Urothelium cell line (cell line): ENCODE measurements at regions not wholly inside any gene's neighbourhood (a gene's known extent, or its start where the extent isn't known, plus 50 kb on each side); places are given as distances from the start of the nearest gene placed in this dataset.

Experiments used
- DNase-seq: peaks from one replicate; pipeline ENCODE4 v3.0.0; 2011; ENCODE audit warnings: low spot score, mixed read lengths
- FAIRE-seq: peaks from 2 replicates; lab custom pipeline; 2011; peaks lifted over from hg19 to GRCh38; lab: Jason Lieb, UNC

DNA sequence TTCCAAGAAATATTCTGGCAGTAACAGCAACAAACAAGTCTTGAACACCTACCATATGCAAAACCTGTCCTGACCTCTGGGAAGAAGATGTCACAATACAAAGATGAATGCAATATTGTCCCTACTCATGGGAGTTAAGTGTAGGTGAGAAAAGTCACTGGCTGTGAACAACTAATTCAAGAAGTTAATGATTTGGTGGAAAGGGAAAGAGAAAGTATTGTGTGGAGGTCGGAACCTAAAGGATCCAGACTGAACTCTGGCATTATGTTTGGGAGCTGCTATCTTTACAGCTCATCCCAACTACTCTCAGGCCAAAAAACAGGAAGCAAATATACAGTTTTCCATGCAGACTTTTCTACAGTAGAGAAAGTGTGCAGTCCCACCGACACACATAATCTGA, 285.3 kb upstream of the PRDM1 start:
- no peak for DNase-seq
- no peak for FAIRE-seq

DNA sequence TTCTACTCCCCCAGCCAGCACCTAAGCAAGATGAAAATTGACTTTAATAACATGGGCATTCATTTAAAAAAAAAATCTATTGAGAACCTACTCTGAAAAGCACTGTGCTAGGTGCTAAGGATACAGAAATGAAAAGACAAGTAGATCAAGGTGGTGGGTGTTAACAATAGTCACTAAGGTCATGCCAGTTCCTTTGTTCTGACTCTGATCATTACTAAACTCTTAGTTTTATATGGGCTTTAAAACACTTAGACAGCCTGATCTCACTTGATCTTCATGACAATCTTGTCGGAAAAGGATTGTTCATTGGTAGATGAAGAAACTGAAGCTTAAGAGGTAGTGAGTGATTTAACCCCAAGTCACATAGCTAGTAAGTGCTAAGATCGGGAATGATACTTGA, 285.7 kb upstream of the PRDM1 start:
- DNase-seq (no peak), FAIRE-seq (no peak)

- DNase-seq (no peak), FAIRE-seq (no peak)
Observed at GRCh38 chr6:105799056-105799455, 287.1 kb upstream of the PRDM1 start.

DNA sequence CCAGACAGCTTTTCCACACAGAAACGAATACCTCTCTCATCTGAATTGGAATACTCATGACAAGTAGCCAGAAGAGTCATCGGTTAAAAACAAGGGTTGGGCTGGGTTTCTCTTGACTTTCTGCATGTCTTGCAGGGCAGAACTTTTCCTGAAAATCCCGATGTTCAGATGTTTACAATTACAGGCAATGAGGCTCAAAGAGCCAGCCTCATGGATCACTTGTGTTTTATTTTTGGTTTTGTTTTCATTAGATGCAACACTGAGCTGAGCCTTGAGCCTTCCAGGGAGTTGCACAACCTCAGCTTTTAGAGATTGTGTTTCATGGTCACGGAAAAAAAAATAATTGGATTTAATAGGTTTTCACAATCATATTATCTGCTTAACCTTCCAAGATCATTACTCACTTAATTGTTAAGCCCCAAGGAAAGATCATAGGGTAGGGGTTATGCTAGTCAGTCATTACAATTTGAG, 288.1 kb upstream of the PRDM1 start:
- no peak for DNase-seq
- no peak for FAIRE-seq

GRCh38 chr6:105797286-105797979, 288.7 kb upstream of the PRDM1 start:
- FAIRE-seq, result no peak

DNA sequence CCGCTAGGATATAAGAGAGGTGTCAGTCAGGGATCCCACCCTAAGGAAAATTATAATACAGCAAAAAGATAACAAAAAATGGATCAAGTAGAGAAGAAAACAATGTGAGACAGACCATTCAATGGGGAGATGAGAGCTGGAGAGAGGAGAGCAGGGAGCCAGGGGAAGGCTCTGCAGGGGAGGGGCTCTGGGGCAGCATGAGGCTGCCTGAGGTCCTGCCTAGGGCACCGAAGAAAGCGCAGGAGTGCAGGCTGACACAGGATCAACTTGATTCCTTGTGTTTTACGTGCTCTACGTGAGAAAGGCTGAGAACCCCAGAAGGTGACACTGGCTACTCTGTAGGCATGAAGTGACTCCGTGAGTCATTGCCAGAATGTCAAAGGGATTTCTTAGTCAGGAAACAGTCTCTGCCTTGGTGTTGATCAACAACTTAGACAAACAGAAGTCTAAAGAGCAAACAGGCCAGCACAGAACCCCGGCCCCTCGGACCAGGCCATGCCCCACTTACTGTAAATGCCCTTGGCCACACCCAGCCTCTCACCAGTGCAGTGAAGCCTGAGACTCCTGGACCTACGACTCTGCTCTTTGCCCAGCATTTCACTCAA, 290.1 kb upstream of the PRDM1 start:
- DNase-seq (no peak), FAIRE-seq (no peak)

More at GRCh38 chr6:105797286-105797979, 288.7 kb upstream of the PRDM1 start:
- no peak for DNase-seq

DNA sequence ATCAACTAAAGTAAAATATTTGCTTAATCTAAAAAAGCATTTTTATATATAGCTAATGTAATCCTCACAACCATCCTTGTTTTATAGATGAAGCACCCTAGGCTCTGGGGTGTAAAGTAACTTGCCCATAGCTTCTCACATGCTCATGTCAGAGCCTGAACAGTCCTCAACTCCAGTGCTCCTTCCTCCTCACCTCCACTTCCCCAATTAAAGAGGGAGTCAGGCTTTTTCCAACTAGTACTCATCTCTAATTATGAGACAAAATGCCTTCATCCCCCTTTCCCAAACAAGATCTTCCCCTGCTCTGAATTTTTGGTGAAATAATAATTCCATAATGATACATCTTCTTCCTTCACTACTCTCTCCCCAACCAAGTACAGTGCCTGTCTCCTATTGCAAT, 290.8 kb upstream of the PRDM1 start:
- no peak for FAIRE-seq
- DNase-seq, result no peak

- FAIRE-seq, result no peak
- no peak for DNase-seq
Observed at GRCh38 chr6:105794870-105795269, 291.3 kb upstream of the PRDM1 start.

DNA sequence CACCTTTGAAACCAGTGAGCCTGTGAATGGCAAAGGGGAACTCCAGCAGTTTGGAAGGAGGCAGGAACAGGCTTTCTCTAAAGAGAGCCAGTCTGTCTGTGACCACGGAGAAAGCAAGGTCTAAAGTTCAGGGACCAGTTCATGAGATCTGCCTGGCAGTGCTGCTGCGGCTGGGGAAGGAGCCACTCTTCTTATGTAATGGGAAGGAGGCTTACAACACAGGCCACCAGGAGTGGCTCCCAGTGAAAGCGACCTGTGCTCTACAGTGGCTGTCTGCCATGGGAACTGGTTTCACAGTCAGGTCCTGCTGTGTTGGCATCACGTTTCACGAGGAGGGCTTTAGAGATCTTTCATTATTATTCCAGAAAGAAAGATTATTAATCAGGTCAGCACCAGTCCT, 291.9 kb upstream of the PRDM1 start:
- DNase-seq, result no peak
- FAIRE-seq, result no peak

DNA sequence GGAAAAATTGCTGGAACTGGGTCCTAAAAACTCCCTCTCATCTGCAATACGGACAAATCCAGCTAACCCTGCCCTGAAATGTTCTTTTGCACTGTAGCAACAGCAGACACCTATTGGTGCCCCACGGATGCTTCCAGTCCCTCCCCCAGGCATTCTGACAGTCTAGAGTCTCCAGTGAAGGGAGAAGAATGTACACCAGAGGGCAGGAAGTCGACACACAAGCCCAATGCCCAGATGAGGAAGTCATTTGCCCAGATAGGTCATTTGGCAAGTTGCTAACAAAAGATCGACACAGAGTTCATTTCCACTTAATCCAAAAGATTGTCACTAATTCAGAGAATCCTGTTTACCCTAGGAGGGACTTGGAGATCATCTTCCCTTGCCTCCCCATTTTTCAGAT, 293.0 kb upstream of the PRDM1 start:
- FAIRE-seq (no peak), DNase-seq (no peak)

DNA sequence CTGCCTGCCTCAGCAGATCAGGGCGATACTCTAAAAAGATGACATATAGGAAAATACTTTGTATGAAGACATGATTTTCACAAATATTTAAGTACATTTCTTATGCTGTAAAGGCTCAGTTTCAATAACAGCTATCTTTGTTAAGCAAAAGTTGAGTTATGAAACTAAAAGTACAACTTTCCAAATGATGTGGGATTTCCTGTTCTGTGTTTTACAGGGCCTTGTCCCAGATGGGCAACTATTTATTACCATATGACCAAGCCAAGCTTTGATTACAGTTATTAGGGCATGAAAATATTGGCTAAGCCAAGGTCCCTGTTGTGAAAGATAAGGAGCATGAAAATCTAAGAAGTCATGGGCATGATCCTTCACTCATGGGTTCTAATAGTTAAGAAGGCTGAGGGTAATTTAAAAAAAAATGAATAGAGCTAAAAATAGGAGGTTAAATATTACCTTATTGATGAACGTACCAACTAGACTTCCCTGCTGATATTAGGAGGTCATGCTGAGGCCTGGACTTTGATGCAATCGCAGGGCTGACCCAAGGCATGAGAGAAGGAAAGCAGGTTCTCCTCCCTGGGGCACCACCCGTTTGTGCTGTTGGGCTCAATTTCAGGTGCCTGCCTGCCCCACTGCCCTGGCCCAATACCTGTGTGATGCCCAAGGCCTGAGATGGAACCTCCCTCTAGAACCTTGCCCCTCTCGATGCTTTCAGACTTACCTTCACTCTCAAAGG, 294.4 kb upstream of the PRDM1 start:
- FAIRE-seq, result no peak
- DNase-seq, result no peak

- FAIRE-seq, result no peak
Observed at GRCh38 chr6:105791179-105791578, 295.0 kb upstream of the PRDM1 start.

DNA sequence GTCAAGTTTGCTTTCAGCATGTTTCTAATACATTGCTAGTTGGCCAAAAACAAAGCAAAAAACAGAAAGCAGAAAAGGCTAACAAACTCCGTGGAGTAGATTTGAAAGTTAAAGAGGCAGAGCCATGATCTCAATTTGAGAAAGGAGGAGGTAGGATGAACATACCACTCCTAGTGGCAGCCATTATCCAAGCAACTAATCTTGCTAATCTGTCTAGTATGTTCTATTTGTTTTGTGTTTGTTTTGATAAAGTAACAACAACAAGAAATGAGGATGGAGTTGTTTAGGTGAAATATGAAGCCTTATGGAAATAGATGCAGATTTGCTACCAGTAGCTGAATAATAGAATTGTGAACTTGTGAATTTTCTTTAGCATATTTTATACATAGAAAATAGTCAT, 295.5 kb upstream of the PRDM1 start:
- no peak for DNase-seq
- FAIRE-seq, result no peak

More at GRCh38 chr6:105791179-105791578, 295.0 kb upstream of the PRDM1 start:
- DNase-seq, result no peak

GRCh38 chr6:105789935-105790334, 296.2 kb upstream of the PRDM1 start:
- DNase-seq, result no peak
- FAIRE-seq, result no peak

DNA sequence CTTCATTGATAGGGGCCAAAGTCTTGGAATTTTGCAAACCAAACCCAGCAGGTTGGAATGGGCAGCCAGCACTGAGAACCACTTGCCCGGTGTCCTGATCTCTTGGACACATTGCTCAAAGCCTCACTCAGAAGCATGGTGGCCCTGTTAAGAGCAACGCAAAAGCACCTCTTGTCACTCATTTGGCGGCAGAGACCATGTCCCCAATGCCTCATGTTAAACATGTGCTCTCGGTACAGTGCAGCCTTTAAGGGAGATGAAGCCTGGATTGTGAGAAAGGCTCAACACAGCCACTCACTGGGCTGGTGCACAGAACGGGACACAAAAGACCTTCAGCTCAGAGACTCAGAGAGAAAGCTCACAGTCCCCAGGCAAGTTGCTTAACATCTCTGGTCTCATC, 298.4 kb upstream of the PRDM1 start:
- no peak for FAIRE-seq
- DNase-seq, result no peak

DNA sequence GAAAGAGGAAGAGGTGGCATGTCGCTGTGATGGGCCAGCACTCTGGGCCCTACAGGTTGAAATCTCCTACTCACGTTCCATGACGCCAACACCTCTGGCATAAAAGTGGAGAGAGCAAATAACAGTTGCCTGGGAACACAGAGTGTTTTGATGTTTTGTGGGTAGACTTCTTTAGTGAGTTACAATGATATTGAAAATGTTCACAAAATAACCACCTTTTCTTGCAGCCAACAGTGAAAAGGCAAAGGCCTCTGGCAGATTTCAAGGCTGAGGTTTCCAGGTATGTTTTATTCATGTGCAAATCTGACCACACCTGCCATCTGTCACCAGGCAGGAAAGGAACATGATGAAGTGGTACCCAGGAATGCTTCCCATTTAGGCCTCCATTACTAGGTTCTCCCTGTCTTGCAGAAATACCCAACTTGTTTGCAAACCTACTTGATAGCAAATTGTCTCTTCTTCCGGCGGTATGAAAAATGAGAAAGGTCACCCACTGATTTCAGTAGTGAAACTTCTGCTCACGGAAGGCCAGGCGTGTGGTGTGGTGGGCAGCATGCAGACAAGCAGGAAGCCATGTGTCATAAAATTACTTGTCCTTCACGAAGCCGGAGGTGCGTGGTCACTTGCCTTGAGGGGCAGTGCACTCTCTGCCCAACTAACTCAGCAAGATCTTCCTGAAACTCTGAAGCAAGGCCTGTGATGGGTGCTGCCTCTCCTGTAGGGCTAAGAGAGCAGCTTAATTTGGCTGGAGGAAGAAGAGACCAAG, 299.1 kb upstream of the PRDM1 start:
- FAIRE-seq, result no peak

DNA sequence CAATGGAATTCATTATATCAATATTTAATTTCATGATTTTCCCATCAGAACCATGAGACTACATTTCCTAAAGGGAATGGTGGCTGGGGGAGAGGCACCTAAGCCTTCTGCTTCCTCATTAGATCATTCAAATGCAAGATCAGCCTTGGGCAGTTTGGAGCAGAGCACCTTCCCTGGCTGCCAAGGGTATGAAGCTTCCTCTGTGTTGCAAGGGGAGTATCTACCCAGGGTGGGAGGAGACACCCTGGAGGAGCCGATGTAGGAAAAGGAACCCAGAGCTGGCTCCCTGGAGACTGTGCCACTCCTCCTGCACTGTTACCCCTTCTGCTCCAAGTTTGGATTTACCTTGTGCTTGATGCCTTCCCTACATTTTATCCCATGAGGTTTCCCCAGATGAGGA, 299.7 kb upstream of the PRDM1 start:
- DNase-seq (no peak), FAIRE-seq (no peak)

More for the DNA sequence above, 299.1 kb upstream of the PRDM1 start:
- DNase-seq, result no peak

DNA sequence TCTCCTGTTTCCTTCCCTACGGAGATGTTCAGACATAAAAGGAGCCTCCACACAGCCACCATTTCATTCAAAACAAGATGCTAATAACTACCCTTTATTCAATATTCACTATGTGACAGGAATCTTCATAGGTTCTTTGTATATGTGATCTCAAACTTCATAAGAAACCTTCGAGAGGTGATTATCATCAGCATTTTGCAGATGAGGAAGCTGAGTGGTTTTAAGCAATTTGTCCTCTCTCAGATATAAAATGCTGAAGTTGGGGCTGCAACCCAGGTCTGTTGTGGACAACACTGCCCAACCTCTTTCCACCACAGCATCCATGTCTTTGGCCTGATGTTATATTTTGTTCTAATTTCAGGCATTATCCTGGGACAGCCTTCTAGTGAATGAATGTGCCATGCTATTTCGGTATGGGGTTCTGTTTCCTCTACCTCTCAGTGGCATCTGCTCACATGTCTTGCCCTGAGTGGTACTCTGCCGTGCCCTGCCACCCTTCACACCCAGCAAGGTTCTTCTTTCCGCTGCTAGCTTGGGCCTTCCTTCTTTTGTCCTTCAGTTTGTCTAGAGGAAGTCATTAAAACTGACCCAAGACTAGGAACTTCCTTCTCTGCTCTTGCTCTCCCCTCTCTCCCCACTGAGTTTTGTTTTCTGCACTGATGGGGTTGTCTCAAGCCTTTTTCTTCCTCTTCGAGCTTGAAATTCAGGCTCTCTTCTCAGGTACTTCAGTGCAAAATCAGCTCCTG, 300.9 kb upstream of the PRDM1 start:
- no peak for FAIRE-seq
- no peak for DNase-seq

GRCh38 chr6:105784179-105784578, 302.0 kb upstream of the PRDM1 start:
- DNase-seq (no peak), FAIRE-seq (no peak)

DNA sequence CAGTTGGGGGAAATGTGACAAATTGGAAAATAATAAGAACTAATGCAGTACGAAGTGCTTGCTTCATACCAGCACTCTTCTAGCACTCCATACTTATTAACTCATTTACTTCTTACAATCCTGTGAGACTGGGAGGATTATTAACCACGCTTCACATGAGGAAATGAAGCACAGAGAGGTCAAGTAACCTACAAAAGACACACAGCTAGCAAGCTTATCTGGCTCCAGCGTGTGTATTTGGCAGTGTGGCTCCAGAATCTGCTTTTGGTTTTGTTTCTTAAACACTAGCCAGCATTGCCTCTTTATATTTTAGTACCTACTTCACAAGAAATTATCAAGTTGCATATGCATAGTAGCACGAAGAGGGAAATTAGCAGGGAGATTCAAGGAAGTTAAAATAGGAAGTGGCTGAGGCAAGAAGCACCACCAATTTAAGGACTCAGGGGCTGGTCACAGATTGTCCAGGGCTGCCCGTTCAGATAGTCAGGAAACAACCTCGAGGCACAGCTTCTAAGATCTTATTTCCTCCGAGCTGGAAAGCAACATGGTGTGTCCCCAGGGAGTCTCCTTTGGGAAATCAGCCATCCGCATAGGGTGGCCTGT, 302.7 kb upstream of the PRDM1 start:
- DNase-seq, result no peak
- FAIRE-seq, result no peak
